ENCODE measurements at regions not wholly inside any gene's neighbourhood (a gene's known extent, or its start where the extent isn't known, plus 50 kb on each side); places are given as distances from the start of the nearest gene placed in this dataset.
A peak's percentile ranks its signal among the peaks of the same experiment; 100 is the strongest.

DNA sequence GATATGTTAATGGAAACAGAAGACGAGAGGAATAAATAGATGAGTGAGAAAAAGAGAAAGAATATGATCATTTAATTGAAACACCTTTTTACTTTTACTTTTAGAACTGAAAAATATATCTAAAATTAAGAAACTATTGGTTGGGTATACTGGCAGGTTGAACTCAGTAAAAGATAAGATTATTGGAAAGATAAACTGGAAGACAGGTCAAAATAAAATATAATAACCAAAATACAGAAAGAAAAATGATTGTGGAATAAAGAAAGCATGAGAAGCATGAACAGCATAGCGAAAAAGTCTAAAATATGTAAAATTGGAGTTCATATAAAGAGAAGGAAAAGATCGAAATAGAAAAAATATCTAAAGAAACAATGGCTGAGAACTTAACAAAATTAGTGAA lies 242.2 kb upstream of the MIR17HG start:
- Histone ChIP-seq H3K27me3 (no peaks in the 10 kb centered on the region), H3K79me2 (ENCODE audit: low read depth) (no peaks in the 10 kb centered on the region), H3K36me3 (no peaks in the 10 kb centered on the region), H4K20me1 (ENCODE audit: low read depth) (no peaks in the 10 kb centered on the region), H3K4me2 (no peak overlapping the region), H3K4me1 (peaks cover 26% of the 10 kb centered on the region), H2AFZ (replicated peaks) (no peak overlapping the region), H3F3A (ENCODE audit: low read depth) (peaks cover 10% of the 10 kb centered on the region), H3K27ac (no peak overlapping the region), H3K4me3 (no peak overlapping the region), H3K9ac (no peak overlapping the region), H3K9me3 (ENCODE audit: low read depth) (no peaks in the 10 kb centered on the region)
- TF ChIP-seq, protein P1, sequence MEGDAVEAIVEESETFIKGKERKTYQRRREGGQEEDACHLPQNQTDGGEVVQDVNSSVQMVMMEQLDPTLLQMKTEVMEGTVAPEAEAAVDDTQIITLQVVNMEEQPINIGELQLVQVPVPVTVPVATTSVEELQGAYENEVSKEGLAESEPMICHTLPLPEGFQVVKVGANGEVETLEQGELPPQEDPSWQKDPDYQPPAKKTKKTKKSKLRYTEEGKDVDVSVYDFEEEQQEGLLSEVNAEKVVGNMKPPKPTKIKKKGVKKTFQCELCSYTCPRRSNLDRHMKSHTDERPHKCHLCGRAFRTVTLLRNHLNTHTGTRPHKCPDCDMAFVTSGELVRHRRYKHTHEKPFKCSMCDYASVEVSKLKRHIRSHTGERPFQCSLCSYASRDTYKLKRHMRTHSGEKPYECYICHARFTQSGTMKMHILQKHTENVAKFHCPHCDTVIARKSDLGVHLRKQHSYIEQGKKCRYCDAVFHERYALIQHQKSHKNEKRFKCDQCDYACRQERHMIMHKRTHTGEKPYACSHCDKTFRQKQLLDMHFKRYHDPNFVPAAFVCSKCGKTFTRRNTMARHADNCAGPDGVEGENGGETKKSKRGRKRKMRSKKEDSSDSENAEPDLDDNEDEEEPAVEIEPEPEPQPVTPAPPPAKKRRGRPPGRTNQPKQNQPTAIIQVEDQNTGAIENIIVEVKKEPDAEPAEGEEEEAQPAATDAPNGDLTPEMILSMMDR (IDR thresholded peaks at IDR 0.05) = no peak
- TF ChIP-seq EZH2 (IDR thresholded peaks at IDR 0.05) = no peak
- no peak for TF ChIP-seq EZH2phosphoT487 (IDR thresholded peaks at IDR 0.05)
- H3K4me1 Mint-ChIP-seq = peaks cover 13% of the 10 kb centered on the region
- H3K4me3 Mint-ChIP-seq = no peak overlapping the region
- peaks cover 13% of the 10 kb centered on the region for H3K9me3 Mint-ChIP-seq
- H3K36me3 Mint-ChIP-seq = peaks cover 2% of the 10 kb centered on the region
- no peak overlapping the region for H3K27ac Mint-ChIP-seq
- peaks cover 4% of the 10 kb centered on the region for H3K27me3 Mint-ChIP-seq (ENCODE audit: insufficient read depth, low read depth)
- no peak for DNase-seq (ENCODE audit: low spot score)

- H3K36me3 Mint-ChIP-seq = peaks cover 2% of the 10 kb centered on the region
- Histone ChIP-seq H3F3A (ENCODE audit: low read depth) (peaks cover 3% of the 10 kb centered on the region), H3K9me3 (ENCODE audit: low read depth) (no peaks in the 10 kb centered on the region), H3K4me1 (peaks cover 16% of the 10 kb centered on the region), H3K79me2 (ENCODE audit: low read depth) (no peaks in the 10 kb centered on the region), H3K36me3 (no peaks in the 10 kb centered on the region), H3K4me3 (no peak overlapping the region), H3K27me3 (no peaks in the 10 kb centered on the region), H3K9ac (no peak overlapping the region), H4K20me1 (ENCODE audit: low read depth) (no peaks in the 10 kb centered on the region), H2AFZ (replicated peaks) (no peak overlapping the region), H3K27ac (no peak overlapping the region), H3K4me2 (no peak overlapping the region)
- no peak for DNase-seq (ENCODE audit: low spot score)
- H3K4me3 Mint-ChIP-seq = no peak overlapping the region
- H3K27me3 Mint-ChIP-seq (ENCODE audit: insufficient read depth, low read depth) = peaks cover 4% of the 10 kb centered on the region
- peaks cover 14% of the 10 kb centered on the region for H3K4me1 Mint-ChIP-seq
- TF ChIP-seq EZH2phosphoT487 (IDR thresholded peaks at IDR 0.05) (no peak), EZH2 (IDR thresholded peaks at IDR 0.05) (no peak)
- TF ChIP-seq, protein P1 (IDR thresholded peaks at IDR 0.05) = no peak
- H3K9me3 Mint-ChIP-seq = peaks cover 13% of the 10 kb centered on the region
- no peak overlapping the region for H3K27ac Mint-ChIP-seq
Measured at GRCh38 chr13:91106565-91106964, 240.9 kb upstream of the MIR17HG start.

DNA sequence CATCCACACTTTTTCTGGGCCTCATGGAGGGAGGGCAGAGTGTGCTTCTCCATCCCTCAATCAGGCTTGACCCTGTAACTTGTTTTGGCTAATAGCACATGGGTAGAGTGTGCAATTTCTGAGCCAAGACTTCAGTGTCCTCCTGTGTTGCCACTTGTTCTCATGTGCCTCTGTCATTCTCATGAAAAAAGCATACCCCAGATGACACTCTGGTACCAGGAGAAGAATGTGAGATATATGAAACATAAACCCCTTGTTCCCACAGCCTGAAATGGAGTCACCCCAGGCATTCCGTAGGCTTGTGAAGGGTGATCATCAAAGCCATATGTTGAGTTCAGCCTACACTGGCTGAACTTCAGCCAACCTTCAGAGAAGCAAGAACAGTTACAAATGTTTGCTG lies 239.2 kb upstream of the MIR17HG start:
- Mint-ChIP-seq H3K36me3 (no peaks in the 10 kb centered on the region), H3K27ac (no peak overlapping the region), H3K4me1 (peaks cover 24% of the 10 kb centered on the region), H3K4me3 (no peak overlapping the region), H3K9me3 (peaks cover 8% of the 10 kb centered on the region), H3K27me3 (ENCODE audit: insufficient read depth, low read depth) (peaks cover 4% of the 10 kb centered on the region)
- Histone ChIP-seq H3K4me2 (no peak overlapping the region), H3K27ac (no peak overlapping the region), H3F3A (ENCODE audit: low read depth) (no peaks in the 10 kb centered on the region), H3K4me1 (peaks cover 19% of the 10 kb centered on the region), H4K20me1 (ENCODE audit: low read depth) (no peaks in the 10 kb centered on the region), H3K27me3 (no peaks in the 10 kb centered on the region), H3K36me3 (no peaks in the 10 kb centered on the region), H3K4me3 (no peak overlapping the region), H3K9ac (no peak overlapping the region), H3K9me3 (ENCODE audit: low read depth) (no peaks in the 10 kb centered on the region), H2AFZ (replicated peaks) (peak overlapping the region; percentile 65), H3K79me2 (ENCODE audit: low read depth) (no peaks in the 10 kb centered on the region)
- DNase-seq (ENCODE audit: low spot score) = no peak
- TF ChIP-seq, protein P1 (IDR thresholded peaks at IDR 0.05) = no peak
- TF ChIP-seq EZH2 (IDR thresholded peaks at IDR 0.05) (no peak), EZH2phosphoT487 (IDR thresholded peaks at IDR 0.05) (no peak)

Measured in neural progenitor cell (in vitro differentiated cells).